H9 (cell line): ENCODE measurements at regions not wholly inside any gene's neighbourhood (a gene's known extent, or its start where the extent isn't known, plus 50 kb on each side); places are given as distances from the start of the nearest gene placed in this dataset.

Experiments used
- DNase-seq: peaks from one replicate; pipeline ENCODE4 v3.0.0-alpha.2; 2017
- H2AFZ ChIP-seq: one replicate; pipeline ENCODE4 v1.6.1; 2013; ENCODE audit warnings: mild to moderate bottlenecking, low read length, control low read depth, moderate library complexity
- H2AK5ac ChIP-seq: 2 replicates; pipeline ENCODE4 v1.6.1; 2013; ENCODE audit warnings: low read length, control low read depth, mixed read lengths; ENCODE audit not compliant: insufficient read length
- H2BK120ac ChIP-seq: one replicate; pipeline ENCODE4 v1.6.1; 2013; ENCODE audit warnings: low read depth, mild to moderate bottlenecking, low read length, control low read depth, inconsistent platforms; ENCODE audit not compliant: poor library complexity, severe bottlenecking
- H2BK12ac ChIP-seq: 2 replicates; pipeline ENCODE4 v1.6.1; 2013; ENCODE audit warnings: low read length, control low read depth, mixed read lengths, low read depth; ENCODE audit not compliant: insufficient read length
- H2BK15ac ChIP-seq: 2 replicates; pipeline ENCODE4 v1.6.1; 2013; ENCODE audit warnings: low read depth, low read length, control low read depth
- H2BK20ac ChIP-seq: one replicate; pipeline ENCODE4 v1.6.1; 2013; ENCODE audit warnings: low read depth, mild to moderate bottlenecking, low read length, control low read depth, inconsistent platforms; ENCODE audit not compliant: poor library complexity, severe bottlenecking
- H2BK5ac ChIP-seq: 2 replicates; pipeline ENCODE4 v1.6.1; 2013; ENCODE audit warnings: low read length, control low read depth, mixed read lengths; ENCODE audit not compliant: insufficient read length
- H3K14ac ChIP-seq: 2 replicates; pipeline ENCODE4 v1.6.1; 2013; ENCODE audit warnings: low read length, control low read depth; ENCODE audit not compliant: insufficient read depth
- H3K18ac ChIP-seq: 2 replicates; pipeline ENCODE4 v1.6.1; 2013; ENCODE audit warnings: low read depth, mild to moderate bottlenecking, mixed read lengths, low read length, control low read depth; ENCODE audit not compliant: insufficient read length
- H3K23ac ChIP-seq: 2 replicates; pipeline ENCODE4 v1.6.1; 2013; ENCODE audit warnings: low read length, control low read depth, mixed read lengths, low read depth; ENCODE audit not compliant: insufficient read length
- H3K23me2 ChIP-seq: 2 replicates; pipeline ENCODE4 v1.6.1; 2013; ENCODE audit warnings: low read depth, mild to moderate bottlenecking, mixed read lengths, low read length, control low read depth; ENCODE audit not compliant: insufficient read length, poor library complexity, severe bottlenecking
- H3K27ac ChIP-seq: 2 replicates; pipeline ENCODE4 v1.5.1; 2013; ENCODE audit warnings: low read length, control low read depth, mixed read lengths, low read depth; ENCODE audit not compliant: insufficient read length
- H3K27me3 ChIP-seq: 2 replicates; pipeline ENCODE4 v1.6.1; 2013; ENCODE audit warnings: low read length, control low read depth, inconsistent platforms; ENCODE audit not compliant: insufficient read depth
- H3K4ac ChIP-seq: 2 replicates; pipeline ENCODE4 v1.6.1; 2013; ENCODE audit warnings: low read depth, mild to moderate bottlenecking, control low read depth, inconsistent platforms, low read length, moderate library complexity
- H3K4me1 ChIP-seq: 2 replicates; pipeline ENCODE4 v1.6.1; 2013; ENCODE audit warnings: low read length, control low read depth, inconsistent platforms; ENCODE audit not compliant: insufficient read depth
- H3K4me2 ChIP-seq: 2 replicates; pipeline ENCODE4 v1.6.1; 2013; ENCODE audit warnings: low read length, control low read depth, mixed read lengths; ENCODE audit not compliant: insufficient read length, insufficient read depth
- H3K56ac ChIP-seq: 2 replicates; pipeline ENCODE4 v1.6.1; 2013; ENCODE audit warnings: low read depth, mild to moderate bottlenecking, mixed read lengths, low read length, control low read depth; ENCODE audit not compliant: insufficient read length
- H3K79me1 ChIP-seq: 2 replicates; pipeline ENCODE4 v1.6.1; 2013; ENCODE audit warnings: low read depth, mild to moderate bottlenecking, moderate library complexity, low read length, control low read depth, inconsistent platforms; ENCODE audit not compliant: insufficient read depth, poor library complexity, severe bottlenecking
- H3K79me2 ChIP-seq: 2 replicates; pipeline ENCODE4 v1.6.1; 2013; ENCODE audit warnings: low read length, control low read depth, inconsistent platforms; ENCODE audit not compliant: insufficient read depth
- H3K9ac ChIP-seq: 2 replicates; pipeline ENCODE4 v1.6.1; 2013; ENCODE audit warnings: low read length, control low read depth, mixed read lengths; ENCODE audit not compliant: insufficient read length; ENCODE audit errors: extremely low read depth
- H3K9me3 ChIP-seq: one replicate; pipeline ENCODE4 v1.6.1; 2013; ENCODE audit warnings: low read depth, low read length, inconsistent platforms; ENCODE audit not compliant: control insufficient read depth
- H3T11ph ChIP-seq: one replicate; pipeline ENCODE4 v1.6.1; 2013; ENCODE audit warnings: mild to moderate bottlenecking, low read length, control low read depth, inconsistent platforms
- H4K20me1 ChIP-seq: one replicate; pipeline ENCODE4 v1.6.1; 2013; ENCODE audit not compliant: control insufficient read depth, insufficient read length, insufficient read depth
- H4K5ac ChIP-seq: 2 replicates; pipeline ENCODE4 v1.6.1; 2013; ENCODE audit warnings: low read depth, mild to moderate bottlenecking, mixed read lengths, low read length, control low read depth; ENCODE audit not compliant: insufficient read length
- H4K8ac ChIP-seq: replicated peaks from 2 replicates; pipeline ENCODE4 v1.6.1; 2013; ENCODE audit warnings: low read length, control low read depth, mixed read lengths, low read depth; ENCODE audit not compliant: insufficient read length
- H4K91ac ChIP-seq: 2 replicates; pipeline ENCODE4 v1.6.1; 2013; ENCODE audit warnings: low read depth, mild to moderate bottlenecking, moderate library complexity, mixed read lengths, low read length, control low read depth; ENCODE audit not compliant: insufficient read length
- H3K27ac Mint-ChIP-seq, 3 experiments: 2 replicates in 2 of 3; 3 replicates in 1 of 3; pipeline ENCODE4 v1.8.0; 2020 to 2021; ENCODE audit warnings: mixed read lengths in 3 of 3, mild to moderate bottlenecking in 1 of 3, moderate library complexity in 1 of 3
- H3K27me3 Mint-ChIP-seq: 2 replicates; pipeline ENCODE4 v1.8.0; 2021; ENCODE audit warnings: low read depth, mild to moderate bottlenecking, moderate library complexity, mixed read lengths
- H3K36me3 Mint-ChIP-seq, 3 experiments: 2 replicates in 2 of 3; 3 replicates in 1 of 3; pipeline ENCODE4 v1.8.0; 2020 to 2021; ENCODE audit warnings: low read depth in 3 of 3, mixed read lengths in 3 of 3; ENCODE audit not compliant: insufficient read depth in 1 of 3
- H3K4me1 Mint-ChIP-seq, 2 experiments: 2 replicates each; pipeline ENCODE4 v1.8.0; 2020; ENCODE audit warnings: mixed read lengths in 2 of 2
- H3K4me3 Mint-ChIP-seq, 2 experiments: 2 replicates in 1 of 2; 3 replicates in 1 of 2; pipeline ENCODE4 v1.8.0; 2020 to 2021; ENCODE audit warnings: mild to moderate bottlenecking in 2 of 2, mixed read lengths in 2 of 2, moderate library complexity in 1 of 2
- H3K9me3 Mint-ChIP-seq, 2 experiments: 2 replicates in 1 of 2; 3 replicates in 1 of 2; pipeline ENCODE4 v1.8.0; 2020; ENCODE audit warnings: mild to moderate bottlenecking in 2 of 2, mixed read lengths in 2 of 2, moderate library complexity in 1 of 2
- CTCF ChIP-seq: fragments of 200-600 bp; sonication (generic); conservative IDR thresholded peaks from 3 replicates; pipeline ENCODE4 v1.8.0; 2021; ENCODE audit warnings: antibody characterized with exemption, mild to moderate bottlenecking
- WGBS: extraction: QIAGEN DNeasy Blood & Tissue Kit; methylation state at CpG from one replicate; pipeline ENCODE4 v1.1.7; 2013; ENCODE audit warnings: missing lambda C conversion rate, low lambda C conversion rate, mixed read lengths; ENCODE audit not compliant: insufficient read length; ENCODE audit errors: extremely low coverage; 5-methylcytosine and 5-hydroxymethylcytosine counted together

GRCh38 chr2:53260568-53260967, 507.0 kb upstream of the CHAC2 start:
- H3K36me3 Mint-ChIP-seq, result peaks cover 0 to 5% (median 2%) of the 10 kb centered on the region in 3 experiments; a peak in 2 of 7 replicates
- H2BK12ac ChIP-seq, result no peak overlapping the region

More at GRCh38 chr2:53260568-53260967, 507.0 kb upstream of the CHAC2 start:
- H3K14ac ChIP-seq, result no peak overlapping the region
- H4K20me1 ChIP-seq, result no peaks in the 10 kb centered on the region
- no peak overlapping the region for H3K27ac Mint-ChIP-seq
- H3K23me2 ChIP-seq, result no peaks in the 10 kb centered on the region
- H2BK120ac ChIP-seq, result no peak overlapping the region
- no peak for DNase-seq
- H3K9ac ChIP-seq, result no peak overlapping the region
- H3K4me2 ChIP-seq, result no peak overlapping the region
- no peaks in the 10 kb centered on the region for H3K27me3 Mint-ChIP-seq
- H3K18ac ChIP-seq, result no peak overlapping the region
- H3K79me1 ChIP-seq, result no peaks in the 10 kb centered on the region
- no peaks in the 10 kb centered on the region; a peak in 1 of 4 replicates for H3K4me1 Mint-ChIP-seq
- no peak overlapping the region for H3T11ph ChIP-seq
- H3K23ac ChIP-seq, result no peak overlapping the region
- no peak overlapping the region for H4K91ac ChIP-seq
- H2BK15ac ChIP-seq, result no peak overlapping the region
- no peak overlapping the region for H2BK5ac ChIP-seq
- no peaks in the 10 kb centered on the region for H3K9me3 ChIP-seq
- H3K27me3 ChIP-seq, result no peaks in the 10 kb centered on the region
- no peaks in the 10 kb centered on the region for H3K4me1 ChIP-seq
- no peak overlapping the region for H3K4me3 Mint-ChIP-seq
- H3K4ac ChIP-seq, result no peak overlapping the region
- TF ChIP-seq CTCF, result no peak
- H2AFZ ChIP-seq, result no peak overlapping the region
- whole genome bisulfite sequencing, result no CpG with 5 or more reads among the region's 5 CpGs
- H3K9me3 Mint-ChIP-seq, result peaks cover 6% of the 10 kb centered on the region in 2 experiments; a peak in 4 of 5 replicates
- no peaks in the 10 kb centered on the region for H3K79me2 ChIP-seq
- H2BK20ac ChIP-seq, result no peak overlapping the region
- H4K8ac ChIP-seq, result no peak overlapping the region
- no peak overlapping the region for H3K56ac ChIP-seq
- H3K27ac ChIP-seq, result no peak overlapping the region
- no peak overlapping the region for H2AK5ac ChIP-seq
- H4K5ac ChIP-seq, result no peak overlapping the region
